Testis (tissue), 2 donors: ENCODE measurements at regions not wholly inside any gene's neighbourhood (a gene's known extent, or its start where the extent isn't known, plus 50 kb on each side); places are given as distances from the start of the nearest gene placed in this dataset.

Experiments used
- DNase-seq: peaks from one replicate; pipeline ENCODE4 v3.0.0-alpha.2; 2019
- H3K27ac ChIP-seq, 2 donors: fragments of 200-600 bp; sonication (generic); one replicate each; pipeline ENCODE4 v1.5.1; 2019
- H3K27me3 ChIP-seq: fragments of 200-600 bp; sonication (generic); one replicate; pipeline ENCODE4 v1.5.1; 2019
- H3K36me3 ChIP-seq: fragments of 200-600 bp; sonication (generic); one replicate; pipeline ENCODE4 v1.5.1; 2017; ENCODE audit warnings: low read depth; ENCODE audit errors: missing control alignments
- H3K4me1 ChIP-seq: fragments of 200-600 bp; sonication (generic); one replicate; pipeline ENCODE4 v1.5.1; 2019
- H3K4me3 ChIP-seq, 2 donors: fragments of 200-600 bp; sonication (generic); one replicate each; pipeline ENCODE4 v1.5.1; 2017 to 2019
- H3K9me3 ChIP-seq: fragments of 200-600 bp; sonication (generic); one replicate; pipeline ENCODE4 v1.5.1; 2017
- POLR2A ChIP-seq: fragments of 450-650 bp; IDR thresholded peaks from one replicate; pipeline ENCODE4 v1.6.1; 2017; ENCODE audit warnings: antibody characterized with exemption, mild to moderate bottlenecking, moderate library complexity
- WGBS, 2 donors: methylation state at CpG; one replicate each; pipeline ENCODE4 v1.1.5; 2018; 5-methylcytosine and 5-hydroxymethylcytosine counted together
- intact Hi-C: fragments of 100-400 bp; cut with DNase I; formaldehyde crosslinking; loops from one replicate; pipeline ENCODE4 v1.15.1; 2023; ENCODE audit warnings: low total_unique reads
- TF ChIP-seq, protein P1 (sequence below), 3 experiments: fragments of 450-650 bp in 2 of 3; fragments of 200-600 bp in 1 of 3; sonication (generic) in 1 of 3; IDR thresholded peaks; one replicate each; pipeline ENCODE4 v1.5.1; 2016 to 2019; ENCODE audit warnings: antibody characterized with exemption in 3 of 3, mild to moderate bottlenecking in 2 of 3, moderate library complexity in 1 of 3

DNA sequence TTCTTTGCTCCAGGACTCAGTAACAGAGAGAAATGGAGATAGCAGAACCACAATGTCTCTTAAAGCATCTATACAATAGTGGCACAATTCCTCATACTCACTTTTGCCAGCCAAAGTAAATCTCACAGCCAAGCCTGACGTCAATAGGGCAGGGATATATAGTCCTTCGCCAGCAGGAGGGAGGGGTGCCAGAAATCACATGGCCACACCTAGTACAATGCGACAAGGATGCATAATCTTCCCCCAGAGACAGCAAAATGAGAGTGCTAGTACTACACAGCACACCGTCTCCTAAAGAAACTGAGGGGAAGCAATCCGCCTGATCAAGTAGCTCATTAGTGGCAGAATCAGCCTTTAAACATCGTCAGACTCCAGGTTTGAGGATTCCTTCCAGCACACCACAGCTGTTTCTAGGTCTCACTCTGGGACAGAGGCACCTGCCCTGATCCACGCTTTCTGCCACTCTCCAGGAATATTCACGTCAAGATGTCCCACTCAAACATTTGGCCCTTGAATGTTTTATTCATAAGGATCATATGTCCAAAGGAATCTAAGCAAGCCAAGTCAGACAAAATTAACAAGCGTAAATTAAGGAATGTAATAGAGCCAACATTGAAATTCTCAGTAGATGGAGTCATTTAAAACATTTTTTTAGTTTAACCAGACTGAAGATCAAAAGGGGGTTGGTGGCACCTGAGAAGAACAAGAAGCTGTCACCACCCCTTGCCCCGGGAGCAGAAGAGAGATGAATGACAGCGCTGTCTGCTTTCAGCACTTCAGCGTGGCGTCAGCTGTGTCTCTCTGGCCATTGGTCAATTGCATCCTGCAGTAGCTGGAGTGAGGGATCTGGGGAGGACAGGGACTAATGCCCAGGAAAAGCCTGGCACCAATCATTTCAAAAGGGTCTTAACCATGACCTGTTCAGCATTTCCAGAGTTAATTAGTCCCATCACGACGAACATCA is 63.5 kb upstream of the SERP2 start:
- Histone ChIP-seq H3K9me3 (no peaks in the 10 kb centered on the region), H3K36me3 (no peaks in the 10 kb centered on the region), H3K4me1 (no peaks in the 10 kb centered on the region), H3K27me3 (no peaks in the 10 kb centered on the region), H3K4me3 (no peak overlapping the region), H3K27ac (no peak overlapping the region)
- 85 to 90% methylated on average over 15 of the region's 15 CpGs for WGBS, 2 donors
- no peak for DNase-seq
- intact Hi-C loops = no loop called here
- TF ChIP-seq, protein P1, sequence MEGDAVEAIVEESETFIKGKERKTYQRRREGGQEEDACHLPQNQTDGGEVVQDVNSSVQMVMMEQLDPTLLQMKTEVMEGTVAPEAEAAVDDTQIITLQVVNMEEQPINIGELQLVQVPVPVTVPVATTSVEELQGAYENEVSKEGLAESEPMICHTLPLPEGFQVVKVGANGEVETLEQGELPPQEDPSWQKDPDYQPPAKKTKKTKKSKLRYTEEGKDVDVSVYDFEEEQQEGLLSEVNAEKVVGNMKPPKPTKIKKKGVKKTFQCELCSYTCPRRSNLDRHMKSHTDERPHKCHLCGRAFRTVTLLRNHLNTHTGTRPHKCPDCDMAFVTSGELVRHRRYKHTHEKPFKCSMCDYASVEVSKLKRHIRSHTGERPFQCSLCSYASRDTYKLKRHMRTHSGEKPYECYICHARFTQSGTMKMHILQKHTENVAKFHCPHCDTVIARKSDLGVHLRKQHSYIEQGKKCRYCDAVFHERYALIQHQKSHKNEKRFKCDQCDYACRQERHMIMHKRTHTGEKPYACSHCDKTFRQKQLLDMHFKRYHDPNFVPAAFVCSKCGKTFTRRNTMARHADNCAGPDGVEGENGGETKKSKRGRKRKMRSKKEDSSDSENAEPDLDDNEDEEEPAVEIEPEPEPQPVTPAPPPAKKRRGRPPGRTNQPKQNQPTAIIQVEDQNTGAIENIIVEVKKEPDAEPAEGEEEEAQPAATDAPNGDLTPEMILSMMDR (IDR thresholded peaks at IDR 0.05) = no peak
- no peak for TF ChIP-seq POLR2A

DNA sequence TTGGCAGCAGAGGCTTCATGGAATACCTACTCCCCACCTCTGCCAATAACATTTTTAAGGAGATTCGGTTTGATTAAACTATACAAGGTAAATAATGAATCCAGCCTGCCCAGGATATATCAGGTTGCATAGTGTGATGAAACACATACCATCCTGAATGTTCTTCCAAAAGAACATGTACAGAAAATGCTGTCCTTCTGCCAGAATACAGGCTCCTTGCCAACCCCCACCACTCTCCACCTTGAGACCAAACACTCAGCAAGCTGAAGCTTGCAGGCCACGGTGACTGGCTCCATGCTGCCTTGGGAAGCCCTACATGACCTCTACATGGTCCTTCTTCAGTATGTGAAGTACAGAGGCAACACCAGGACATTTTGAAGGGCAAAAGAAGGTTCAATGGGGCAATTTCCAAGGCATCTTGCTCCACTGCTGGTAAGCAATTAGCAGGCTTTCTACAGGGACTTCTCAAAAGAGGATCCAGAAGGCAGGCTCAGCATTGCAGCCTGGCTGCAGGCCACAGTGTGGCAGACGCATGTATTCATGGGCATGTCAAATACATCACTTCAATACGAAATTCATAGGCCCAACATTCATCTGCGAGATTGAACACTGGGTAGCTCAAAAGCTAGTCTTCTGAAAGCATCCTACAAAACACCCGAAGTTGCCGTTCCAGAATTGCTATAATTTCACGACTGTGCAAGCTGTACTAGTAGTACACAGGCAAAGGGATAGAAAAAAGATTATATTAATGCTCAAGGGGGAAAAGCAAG is 62.4 kb upstream of the SERP2 start:
- no peak overlapping the region for H3K4me3 ChIP-seq
- intact Hi-C loops = no loop called here
- 74 to 80% methylated on average over 8 of the region's 8 CpGs for WGBS, 2 donors
- H3K9me3 ChIP-seq = no peaks in the 10 kb centered on the region
- no peaks in the 10 kb centered on the region for H3K36me3 ChIP-seq
- DNase-seq = no peak
- TF ChIP-seq, protein P1 (IDR thresholded peaks at IDR 0.05) = no peak
- no peaks in the 10 kb centered on the region for H3K4me1 ChIP-seq
- H3K27me3 ChIP-seq = no peaks in the 10 kb centered on the region
- no peak overlapping the region for H3K27ac ChIP-seq

DNA sequence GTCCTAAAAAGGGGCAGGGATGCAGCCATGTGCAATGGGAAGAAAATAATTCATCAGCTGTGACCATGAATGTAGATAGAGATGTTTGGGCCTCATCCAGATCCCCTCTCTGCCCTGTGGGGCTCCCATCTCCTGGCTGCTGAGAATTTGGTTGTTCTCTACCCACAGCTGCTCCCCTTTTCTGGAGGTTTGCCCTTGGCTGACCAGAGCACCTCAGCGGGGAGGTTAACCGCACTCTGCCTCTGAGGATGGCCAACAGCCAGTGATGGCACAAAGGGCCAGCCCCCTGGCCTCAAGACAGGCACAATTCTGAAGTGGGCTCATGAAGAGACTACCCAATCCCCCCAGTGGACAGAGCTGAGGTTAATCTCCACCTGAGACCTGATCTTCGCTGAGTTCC is 61.5 kb upstream of the SERP2 start:
- WGBS, 2 donors = 96 to 98% methylated on average over 3 of the region's 3 CpGs
- H3K4me1 ChIP-seq = no peaks in the 10 kb centered on the region

DNA sequence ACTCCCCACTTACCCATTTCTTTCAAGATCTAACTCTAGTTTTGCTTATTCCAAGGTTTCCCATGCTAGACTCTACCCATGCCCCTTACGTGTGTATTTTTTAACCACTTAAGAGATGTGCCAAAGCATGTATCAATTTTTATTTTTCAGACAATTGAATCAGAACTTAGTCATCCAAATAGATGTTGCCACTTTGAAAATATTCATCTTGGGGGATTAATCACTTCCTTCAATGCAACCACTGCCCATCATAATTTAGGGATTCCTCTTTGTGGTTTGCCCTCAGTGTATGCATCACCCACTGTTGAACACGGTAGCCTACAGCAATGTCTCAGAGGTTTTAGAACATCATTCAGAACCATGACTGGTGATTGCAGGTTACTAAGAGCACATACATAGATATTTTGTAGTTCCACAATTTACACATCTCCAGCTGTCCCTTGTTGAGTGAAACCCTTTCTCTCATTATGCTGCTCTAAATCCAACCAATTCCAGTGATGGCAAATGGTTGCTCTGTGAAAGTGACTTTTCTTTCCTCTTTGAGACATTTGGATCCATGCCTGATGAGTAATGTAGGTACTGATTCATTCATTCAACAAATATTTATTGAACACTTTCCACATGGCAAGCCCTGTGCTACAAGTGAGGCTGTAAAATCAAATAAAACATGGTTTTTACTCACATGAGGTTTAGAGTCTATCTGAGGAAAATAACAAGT is 60.6 kb upstream of the SERP2 start:
- intact Hi-C loops = no loop called here
- Histone ChIP-seq H3K4me1 (no peaks in the 10 kb centered on the region), H3K4me3 (no peak overlapping the region), H3K27ac (no peak overlapping the region), H3K36me3 (no peaks in the 10 kb centered on the region), H3K27me3 (no peaks in the 10 kb centered on the region), H3K9me3 (no peaks in the 10 kb centered on the region)
- WGBS, 2 donors = 85 to 92% methylated on average over 2 of the region's 2 CpGs
- DNase-seq = no peak
- TF ChIP-seq, protein P1 (IDR thresholded peaks at IDR 0.05) = no peak

More for the DNA sequence above, 61.5 kb upstream of the SERP2 start:
- Histone ChIP-seq H3K4me3 (no peak overlapping the region), H3K9me3 (no peaks in the 10 kb centered on the region), H3K36me3 (no peaks in the 10 kb centered on the region), H3K27ac (no peak overlapping the region), H3K27me3 (no peaks in the 10 kb centered on the region)
- DNase-seq = no peak
- TF ChIP-seq POLR2A = no peak
- TF ChIP-seq, protein P1 (IDR thresholded peaks at IDR 0.05) = no peak
- intact Hi-C loops = no loop called here
